ENCODE measurements at regions not wholly inside any gene's neighbourhood (a gene's known extent, or its start where the extent isn't known, plus 50 kb on each side); places are given as distances from the start of the nearest gene placed in this dataset.
"Not testable (repeated sequence)": the region's sequence is repeated elsewhere in the genome, so short reads cannot be mapped to it uniquely, and the experiment has no call there.

DNA sequence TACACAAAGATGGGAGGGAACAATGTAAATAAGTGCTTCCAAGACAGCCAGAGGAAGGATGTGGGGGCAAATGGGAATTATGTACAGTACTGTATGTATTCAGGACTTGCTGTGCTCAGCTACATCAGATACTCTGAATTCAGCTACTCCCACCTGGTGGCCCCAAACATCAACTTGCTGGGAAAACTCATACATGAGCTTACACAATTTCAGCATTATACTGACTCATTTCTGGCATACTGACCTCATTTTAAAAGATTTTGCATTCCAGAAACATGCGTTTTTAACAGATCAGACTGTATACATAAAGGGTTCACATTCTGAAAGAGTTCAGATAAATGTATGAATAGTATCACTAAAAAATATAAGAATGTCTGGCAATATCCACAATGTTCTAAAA lies 59.7 kb downstream of the GPX5 start:
- no peak for DNase-seq

DNA sequence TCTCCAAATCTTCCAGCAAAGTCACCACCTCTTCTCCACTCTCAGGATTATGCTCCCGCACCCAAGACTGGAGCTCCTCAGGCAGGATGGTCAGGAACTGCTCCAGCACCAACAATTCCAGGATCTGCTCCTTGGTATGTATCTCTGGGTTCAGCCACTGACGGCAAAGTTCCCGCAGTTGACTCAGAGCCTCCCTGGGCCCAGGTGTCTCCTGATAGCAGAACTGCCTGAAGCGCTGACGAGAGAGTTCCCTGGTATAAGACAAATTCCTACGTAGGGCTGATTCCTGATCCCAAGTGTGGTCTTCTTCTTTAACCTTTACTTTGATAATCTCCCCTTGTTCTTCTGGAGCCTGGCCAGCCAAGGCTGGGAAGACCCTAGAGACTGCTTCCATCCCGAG lies 60.6 kb downstream of the GPX5 start:
- no peak for DNase-seq

DNA sequence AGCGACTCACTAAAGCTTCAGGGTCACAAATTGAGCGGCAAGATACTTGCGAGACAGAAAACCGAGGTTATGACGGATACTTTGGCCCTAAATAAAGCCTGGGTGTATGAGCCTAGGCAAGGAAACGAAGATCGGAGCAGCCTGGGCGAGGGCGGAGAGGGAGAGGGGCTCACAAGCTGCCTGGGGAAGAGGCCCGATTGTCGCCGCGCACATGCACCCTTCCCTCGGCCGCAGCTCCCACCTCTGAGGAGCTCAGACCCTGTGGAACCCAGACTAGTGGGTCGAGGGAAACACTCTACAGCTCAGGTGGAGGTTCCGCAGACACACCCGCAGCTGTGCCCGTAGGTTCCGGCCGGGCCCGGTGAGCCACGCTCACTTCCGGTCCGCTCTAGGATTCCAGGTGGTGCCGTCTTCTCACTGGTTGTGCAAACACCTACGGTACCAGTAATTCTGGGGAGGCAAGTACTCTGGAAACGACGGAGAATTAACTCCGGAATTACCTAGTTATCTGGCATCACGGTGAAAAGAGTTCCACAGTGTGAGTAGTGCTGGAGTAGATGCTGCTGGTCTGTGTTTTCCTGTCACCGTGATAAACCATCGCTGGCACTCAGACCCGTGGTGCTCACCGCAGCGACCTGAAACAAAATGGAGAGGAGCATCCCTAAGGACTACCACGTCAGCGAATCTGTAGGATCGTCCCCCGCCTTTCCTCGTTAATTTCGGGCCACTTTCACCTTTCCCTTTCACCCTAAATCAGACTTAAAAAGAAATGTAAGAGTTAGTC lies 61.5 kb downstream of the GPX5 start:
- peak; percentile 68 for DNase-seq

DNA sequence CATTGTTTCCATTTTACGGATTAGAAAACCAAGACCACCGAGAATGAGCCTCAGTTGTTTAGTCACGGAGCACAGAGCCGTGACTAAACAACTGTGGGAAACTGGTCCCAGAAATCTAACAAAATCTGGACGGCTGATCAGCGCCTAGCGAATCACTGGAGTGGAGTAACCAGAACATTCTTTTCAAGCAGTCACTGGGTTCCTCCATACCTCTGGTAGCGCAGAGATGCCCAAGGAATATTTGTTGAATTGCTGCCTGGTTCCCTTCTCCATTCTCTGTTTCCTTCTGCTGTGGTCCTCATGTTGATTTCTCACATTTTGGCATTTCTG lies 62.0 kb downstream of the GPX5 start:
- no peak for DNase-seq

DNA sequence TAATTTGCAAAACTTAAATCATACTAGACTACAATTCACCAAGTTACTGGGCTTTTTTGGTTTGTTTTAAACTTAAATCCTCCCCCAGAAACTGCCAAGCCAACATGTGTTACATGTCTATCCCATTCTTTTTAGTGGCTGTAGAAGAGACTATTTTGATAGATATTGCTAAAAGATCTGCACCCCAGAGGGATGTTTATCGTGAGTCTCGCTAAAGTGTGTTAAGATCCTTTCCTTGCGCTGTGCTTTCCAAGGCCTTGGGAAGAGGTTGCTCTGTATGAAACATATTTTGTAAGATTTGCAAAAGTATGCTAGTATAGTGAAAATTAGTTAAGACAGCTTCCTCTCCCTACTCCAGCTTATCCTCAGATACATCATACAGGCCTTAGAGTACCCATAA lies 63.0 kb downstream of the GPX5 start:
- no peak for DNase-seq

DNA sequence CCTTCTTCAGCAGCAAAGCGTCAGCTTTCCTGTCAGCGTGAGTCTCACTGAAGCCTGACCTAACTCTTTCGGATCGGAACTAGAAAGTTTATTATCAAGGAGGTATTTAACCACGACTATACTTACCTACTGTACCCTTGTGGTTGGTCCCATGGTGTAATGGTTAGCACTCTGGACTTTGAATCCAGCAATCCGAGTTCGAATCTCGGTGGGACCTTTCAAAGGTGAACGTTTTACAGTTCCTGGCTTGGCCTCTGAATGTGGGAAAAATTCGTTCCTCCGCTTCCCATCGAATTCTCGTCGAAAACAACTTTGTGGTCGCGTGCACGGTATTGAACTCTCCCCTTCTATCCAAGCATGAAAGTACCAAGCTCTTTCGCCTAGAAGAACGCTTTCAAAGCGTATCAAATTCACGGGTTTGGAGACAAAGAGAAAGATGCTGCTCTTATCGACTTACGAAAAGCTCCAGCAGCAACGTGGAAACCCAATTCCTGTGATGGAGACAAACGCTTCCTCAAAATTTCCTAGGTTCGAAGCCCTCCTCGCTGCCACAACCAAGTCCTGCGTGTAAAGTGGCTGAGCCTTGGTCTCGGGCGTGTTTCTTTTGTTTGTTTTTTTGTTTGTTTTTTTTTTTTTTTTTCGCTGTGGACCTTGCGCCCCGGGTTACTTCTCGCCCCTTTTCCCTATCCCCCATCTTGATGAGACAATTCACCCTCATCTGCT lies 63.7 kb downstream of the GPX5 start:
- peak; percentile 95 for DNase-seq

DNA sequence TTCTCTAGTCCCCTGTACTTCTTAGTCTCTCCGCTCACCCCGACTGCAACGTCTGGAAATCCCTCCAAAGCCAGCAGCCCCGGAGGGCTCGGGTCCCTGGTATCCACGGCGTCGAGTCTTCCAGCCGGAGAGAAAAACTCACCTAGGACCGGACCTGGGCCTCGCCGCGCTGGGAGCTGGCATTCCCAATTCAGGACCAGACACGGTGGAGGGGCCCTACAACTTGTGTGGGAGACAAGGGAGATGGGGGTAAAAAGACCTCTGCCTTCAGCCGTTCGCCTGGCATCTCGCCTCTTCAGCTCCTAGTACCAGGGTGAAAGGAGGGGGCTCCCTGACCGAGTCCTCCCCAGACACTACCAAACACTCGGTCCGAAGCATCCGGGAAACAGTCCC lies 64.3 kb downstream of the GPX5 start:
- no peak for DNase-seq

DNA sequence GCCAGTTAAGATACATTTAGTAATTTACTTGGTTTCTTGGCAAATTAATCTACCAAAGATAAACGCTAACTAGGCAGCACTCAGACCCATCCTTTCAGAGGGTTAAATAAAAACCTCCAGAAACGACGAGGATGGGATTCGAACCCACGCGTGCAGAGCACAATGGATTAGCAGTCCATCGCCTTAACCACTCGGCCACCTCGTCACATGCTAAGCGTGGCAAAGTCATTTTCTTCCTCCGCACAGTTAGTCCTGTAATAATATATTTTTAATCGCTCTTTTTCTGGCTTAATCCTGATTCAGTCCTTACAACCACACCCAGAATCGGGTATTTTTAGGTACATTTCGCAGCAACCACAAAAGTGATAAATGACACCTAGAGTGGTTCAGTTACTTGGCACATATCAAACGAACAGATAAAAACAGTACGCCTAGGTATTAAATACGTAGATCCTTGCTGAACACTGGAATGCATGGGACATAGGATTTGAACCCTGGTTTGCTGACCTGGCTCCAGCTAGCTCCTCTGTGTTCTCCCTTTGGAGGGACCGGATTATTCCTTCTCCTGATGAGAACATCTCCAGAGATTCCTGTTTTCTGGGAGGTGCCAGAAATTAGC lies 71.6 kb downstream of the GPX5 start:
- peak; percentile 67 for DNase-seq

DNA sequence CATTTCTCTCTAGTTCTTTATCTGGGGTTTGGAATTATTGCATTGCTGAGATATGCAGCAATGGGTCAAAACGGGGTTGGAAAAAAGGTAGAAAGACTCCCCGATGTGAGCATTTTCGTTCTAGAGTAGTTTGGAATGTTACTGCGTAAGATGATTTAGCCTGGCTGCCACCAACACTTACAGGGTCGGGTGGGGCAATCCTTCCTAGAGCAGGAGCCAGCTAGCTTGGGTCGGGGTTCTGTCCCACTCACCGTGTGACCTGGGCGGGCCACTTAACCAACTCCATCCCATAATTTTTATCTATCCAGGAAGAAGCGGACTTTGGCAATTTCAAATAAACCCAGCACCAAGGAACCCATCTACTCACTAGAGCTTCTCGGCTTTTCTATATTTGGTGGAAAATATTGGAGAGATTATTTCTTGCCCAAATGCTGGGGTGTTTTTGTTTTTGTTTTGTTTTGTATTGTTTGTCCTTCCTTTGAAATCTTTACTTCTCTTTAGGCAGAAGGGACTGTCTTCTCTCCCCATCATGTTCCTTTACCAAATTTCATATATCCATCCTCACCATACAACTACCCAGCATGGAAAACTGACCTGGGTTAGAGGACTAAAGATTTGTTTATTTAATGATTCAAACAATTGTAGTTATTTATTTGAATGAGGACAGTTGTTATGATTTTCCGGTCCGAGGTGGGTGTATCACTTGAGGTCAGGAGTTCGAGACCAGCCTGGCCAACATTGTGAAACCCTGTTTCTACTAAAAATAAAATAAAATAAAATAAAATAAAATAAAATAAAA lies 72.4 kb downstream of the GPX5 start:
- no peak for DNase-seq

DNA sequence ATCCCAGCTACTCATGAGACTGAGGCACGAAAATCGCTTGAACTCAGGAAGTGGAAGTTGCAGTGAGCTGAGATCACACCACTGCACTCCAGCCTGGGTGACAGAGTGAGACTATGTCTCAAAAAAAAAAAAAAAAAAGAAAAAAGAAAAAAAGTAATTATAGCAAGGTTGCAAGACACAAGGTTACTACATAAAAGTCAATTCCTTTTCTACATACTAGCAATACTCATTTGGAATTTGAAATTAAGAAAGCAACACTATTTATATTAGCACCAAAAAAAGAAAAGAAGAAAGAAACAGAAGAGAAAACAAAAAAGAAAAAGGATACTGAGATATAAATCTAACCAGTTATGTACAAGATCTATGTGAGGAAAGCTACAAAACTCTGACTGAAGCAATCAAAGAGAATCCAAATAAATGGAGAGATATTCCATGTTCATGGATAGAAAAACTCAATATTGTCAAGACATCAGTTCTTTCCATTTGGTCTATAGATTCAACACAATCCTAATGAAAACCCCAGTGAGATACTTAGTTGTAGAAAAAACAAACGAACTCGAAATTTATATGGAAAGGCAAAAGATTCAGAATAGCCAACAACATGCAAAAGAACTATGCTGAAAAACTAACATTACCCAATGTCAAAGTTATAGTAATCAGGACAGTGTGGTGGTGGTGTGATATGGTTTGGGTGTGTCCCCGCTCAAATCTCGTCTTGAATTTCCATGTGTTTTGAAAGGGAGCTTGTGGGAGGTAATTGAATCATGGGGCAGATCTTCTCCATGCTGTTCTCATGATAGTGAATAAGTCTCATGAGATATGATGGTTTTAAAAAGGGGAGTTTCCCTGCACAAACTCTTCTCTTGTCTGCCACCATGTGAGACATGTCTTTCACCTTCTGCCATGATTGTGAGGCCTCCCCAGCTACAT lies 73.3 kb downstream of the GPX5 start:
- DNase-seq = no peak

DNA sequence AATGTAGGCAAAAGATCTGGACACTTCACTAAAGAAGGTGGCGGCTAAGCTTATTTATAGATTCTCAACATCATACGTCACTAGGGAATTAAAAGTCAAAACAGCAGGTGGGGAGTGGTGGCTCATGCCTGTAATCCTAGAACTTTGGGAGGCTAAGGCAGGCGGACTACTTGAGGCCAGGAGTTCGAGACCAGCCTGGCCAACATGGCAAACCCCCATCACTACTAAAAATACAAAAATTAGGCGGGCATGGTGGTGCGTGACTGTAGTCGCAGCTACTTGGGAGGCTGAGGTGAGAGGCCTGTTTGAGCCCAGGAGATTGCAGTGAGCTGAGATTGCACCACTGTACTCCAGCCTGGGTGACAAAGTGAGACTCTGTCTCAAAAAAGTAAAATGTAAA lies 74.6 kb downstream of the GPX5 start:
- no peak for DNase-seq

DNA sequence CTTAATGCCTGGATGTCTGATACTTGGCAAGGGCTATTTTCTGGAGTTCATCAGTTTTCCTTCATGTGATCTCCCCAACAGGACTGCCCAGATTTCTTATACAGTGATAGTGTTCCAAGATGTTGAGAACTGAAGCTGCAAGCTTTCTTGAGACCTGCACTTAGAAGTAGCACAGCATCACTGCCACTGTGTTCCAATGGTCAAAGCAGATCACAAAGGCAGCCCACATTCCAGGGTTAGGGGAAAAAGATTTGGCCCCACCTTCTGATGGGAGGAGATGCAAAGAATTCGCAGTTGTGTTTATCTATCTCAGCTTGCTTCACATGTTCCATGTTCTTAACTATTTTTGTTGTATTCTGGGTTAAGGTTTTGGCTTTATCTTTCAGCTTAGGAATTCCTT lies 78.2 kb downstream of the GPX5 start:
- no peak for DNase-seq

DNA sequence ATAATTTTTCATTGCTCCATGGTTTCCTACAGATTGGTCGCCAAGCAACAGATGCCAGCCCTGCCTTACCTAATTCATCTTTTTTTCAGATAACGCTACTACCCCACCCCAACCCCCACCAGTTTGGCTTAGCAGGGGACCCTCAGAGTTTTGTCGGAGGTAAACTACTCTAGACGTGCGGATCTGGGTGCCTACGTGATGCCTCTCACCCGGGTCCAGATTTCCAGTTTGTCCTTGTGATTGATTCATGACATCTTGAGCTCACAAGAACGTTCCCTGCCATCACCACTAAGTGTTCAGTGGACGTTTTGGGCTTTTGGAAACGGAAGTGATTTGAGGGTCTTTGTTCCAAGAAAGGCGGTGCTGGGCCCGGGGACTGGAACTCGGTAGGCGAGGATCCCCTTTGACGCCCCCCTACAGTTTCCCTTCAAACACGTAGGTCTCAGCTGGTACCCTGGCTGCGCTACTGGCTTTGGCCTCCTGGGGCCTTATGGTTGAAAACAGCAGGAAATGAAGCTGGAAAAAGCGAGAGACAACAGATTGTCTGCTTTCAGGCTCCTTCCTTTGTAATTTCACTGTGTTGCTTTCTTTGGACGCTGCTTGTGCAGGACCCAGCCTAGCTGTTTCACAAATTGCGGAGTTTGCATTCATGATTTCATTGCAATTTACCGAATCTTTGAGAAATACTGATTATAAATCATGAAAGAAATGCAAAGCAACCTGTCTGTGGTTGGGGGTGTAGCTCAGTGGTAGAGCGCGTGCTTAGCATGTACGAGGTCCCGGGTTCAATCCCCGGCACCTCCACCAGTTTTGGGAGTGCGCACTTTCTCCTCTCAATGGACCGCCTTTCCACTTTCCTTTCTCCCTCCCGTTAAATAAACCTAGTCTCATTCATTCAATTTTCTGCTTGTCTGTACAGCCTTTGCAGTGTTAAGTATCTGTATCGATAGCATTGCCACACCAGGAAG lies 81.0 kb downstream of the GPX5 start:
- peak; percentile 84 for DNase-seq

DNA sequence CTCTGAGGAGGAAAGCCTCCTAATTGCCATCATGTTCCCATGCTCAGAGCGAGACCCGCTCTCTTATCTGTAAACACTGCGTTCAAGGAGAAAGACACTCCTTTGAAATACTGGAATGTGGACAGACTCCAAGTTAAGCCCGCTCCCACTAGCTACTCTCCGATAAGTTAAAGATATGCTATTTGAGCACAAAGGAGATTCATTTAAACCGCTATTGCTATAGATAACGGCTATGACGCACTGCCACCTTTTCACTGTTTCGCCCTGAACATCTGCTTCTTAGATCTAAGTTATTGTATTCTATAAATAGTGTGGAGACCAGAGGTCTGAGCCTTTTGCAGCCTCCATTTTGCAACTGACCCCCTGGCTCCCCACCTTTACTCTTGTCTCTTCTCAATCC lies 82.3 kb downstream of the GPX5 start:
- DNase-seq = no peak

DNA sequence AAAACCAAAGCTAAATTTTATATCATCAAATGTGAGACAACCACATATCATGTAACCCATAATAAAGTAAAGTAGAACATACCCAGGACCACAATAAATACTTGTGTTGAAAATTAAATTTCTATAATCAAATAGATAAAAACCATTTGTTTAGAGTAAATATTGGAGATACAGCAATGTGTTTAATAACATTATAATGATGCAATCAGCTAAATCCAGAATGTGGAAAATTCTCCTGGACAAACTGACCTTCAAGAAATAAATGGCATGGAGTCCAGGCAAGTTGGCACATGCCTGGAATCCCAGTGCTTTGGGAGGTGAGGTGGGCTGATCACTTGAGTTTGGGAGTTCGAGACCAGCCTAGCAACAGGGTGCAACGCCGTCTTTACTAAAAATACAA lies 84.0 kb downstream of the GPX5 start:
- no peak for DNase-seq

DNA sequence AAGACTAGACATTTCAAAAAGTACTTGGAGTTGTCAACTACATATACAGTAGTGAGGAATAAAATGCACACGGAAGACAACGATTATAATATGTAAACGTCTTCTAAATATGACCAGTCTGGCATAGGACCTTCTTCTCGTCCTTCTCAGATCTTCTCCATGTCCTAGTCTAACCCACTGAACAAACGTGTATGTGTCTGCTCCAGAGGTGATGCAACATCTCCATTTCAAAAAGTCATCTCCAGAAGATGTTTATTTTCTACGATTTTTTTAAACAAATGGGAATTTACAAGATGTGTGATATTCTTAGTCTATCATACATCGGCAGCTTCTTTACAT lies 89.9 kb downstream of the GPX5 start:
- no peak for DNase-seq

DNA sequence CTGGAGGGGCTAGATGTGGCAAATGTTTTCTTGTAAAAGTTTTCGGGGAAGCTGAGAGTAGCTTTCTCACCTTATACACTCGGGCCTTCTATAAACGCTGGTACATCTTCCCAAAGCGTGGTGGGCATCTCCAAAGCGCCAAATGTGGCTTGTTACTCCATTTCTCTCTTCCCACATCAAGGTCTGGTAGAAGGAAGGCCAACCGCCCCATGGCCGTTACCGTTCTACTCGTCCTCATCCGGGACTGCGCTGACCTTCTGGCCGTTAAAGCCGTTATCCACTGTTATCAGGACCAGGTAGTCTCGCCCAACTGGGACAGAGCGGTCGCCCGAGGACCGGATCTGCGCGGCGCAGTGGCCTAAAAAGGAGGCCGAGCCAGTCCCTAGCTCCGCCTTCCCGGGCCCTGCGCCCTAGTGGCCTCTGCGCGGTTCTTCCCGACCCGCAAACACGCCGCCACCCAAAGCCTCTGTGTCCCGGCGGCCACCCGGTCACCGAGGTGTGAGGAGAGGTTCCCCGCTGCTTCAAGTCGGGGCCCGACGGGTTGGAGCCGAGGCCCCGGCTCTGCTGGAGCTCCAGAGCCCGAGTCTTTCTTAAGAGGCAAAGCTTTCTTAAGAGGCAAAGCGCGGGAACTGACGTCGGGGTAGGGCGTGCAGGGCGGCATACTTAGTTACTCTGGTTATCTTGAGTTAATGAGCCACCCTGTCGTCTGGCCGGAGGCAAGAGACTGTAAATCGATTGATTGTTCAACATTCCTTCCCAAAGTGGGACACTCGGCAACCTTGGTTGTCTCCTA lies 90.5 kb downstream of the GPX5 start:
- no peak for DNase-seq

DNA sequence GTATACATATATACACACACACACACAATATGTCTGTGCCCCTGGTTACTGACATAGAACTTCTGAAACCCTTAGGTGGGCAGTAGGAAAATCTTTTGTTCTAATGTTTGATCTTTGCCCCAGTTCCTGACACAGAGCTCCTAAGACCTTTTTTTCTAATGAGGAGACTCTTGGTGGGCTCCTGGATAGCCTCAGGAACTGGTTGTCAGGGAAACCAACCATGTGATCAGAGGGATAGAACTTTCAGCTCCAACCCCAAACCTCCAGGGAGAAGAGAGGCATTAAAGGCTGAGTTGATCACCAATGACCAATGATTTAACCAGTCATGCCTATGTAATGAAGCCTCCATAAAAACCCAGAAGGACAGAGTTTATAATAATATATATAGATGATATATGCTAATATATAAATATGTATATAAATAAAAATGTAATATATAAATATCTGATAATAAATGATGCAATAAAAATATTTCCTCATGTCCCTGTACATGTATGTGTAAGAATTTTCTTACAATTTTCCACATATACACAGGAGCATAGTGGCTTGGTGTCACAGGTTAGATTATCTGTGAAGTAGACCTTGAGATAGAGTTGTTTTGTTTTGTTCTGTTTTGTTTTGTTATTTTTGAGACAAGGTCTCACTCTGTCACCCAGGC lies 93.3 kb downstream of the GPX5 start:
- no peak for DNase-seq

DNA sequence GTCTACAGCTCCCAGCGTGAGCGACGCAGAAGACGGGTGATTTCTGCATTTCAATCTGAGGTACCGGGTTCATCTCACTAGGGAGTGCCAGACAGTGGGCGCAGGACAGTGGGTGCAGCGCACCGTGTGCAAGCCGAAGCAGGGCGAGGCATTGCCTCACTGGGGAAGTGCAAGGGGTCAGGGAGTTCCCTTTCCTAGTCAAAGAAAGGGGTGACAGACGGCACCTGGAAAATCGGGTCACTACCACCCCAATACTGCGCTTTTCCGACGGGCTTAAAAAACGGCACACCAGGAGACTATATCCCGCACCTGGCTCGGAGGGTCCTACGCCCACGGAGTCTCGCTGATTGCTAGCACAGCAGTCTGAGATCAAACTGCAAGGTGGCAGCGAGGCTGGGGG lies 95.6 kb downstream of the GPX5 start:
- not testable (repeated sequence) for DNase-seq

DNA sequence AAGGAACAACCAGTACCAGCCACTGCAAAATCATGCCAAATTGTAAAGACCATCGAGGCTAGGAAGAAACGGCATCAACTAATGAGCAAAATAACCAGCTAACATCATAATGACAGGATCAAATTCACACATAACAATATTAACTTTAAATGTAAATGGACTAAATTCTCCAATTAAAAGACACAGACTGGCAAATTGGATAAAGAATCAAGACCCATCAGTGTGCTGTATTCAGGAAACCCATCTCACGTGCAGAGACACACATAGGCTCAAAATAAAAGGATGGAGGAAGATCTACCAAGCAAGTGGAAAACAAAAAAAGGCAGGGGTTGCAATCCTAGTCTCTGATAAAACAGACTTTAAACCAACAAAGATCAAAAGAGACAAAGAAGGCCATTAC lies 97.6 kb downstream of the GPX5 start:
- DNase-seq = not testable (repeated sequence)

All from kidney glomerular epithelial cell (primary cell).